Middle frontal gyrus (tissue), 1 donor: ENCODE measurements at regions not wholly inside any gene's neighbourhood (a gene's known extent, or its start where the extent isn't known, plus 50 kb on each side); places are given as distances from the start of the nearest gene placed in this dataset.
A peak's percentile ranks its signal among the peaks of the same experiment; 100 is the strongest.

Experiments
- DNase-seq: peaks from one replicate; pipeline ENCODE4 v3.0.0-alpha.2; 2015; ENCODE audit warnings: low spot score; ENCODE audit errors: extremely low spot score

GRCh38 chr10:58140691-58141347 is 126.9 kb downstream of the IPMK start:
- no peak for DNase-seq

GRCh38 chr10:58140054-58140453 is 127.6 kb downstream of the IPMK start:
- DNase-seq, result no peak

- peak; percentile 15 for DNase-seq
Observed at GRCh38 chr10:58137813-58138212, 129.9 kb downstream of the IPMK start.

GRCh38 chr10:58115218-58116050 is 152.3 kb downstream of the IPMK start:
- no peak for DNase-seq

GRCh38 chr10:58109731-58110130 is 158.0 kb downstream of the IPMK start:
- no peak for DNase-seq

- DNase-seq, result no peak
Observed at GRCh38 chr10:58107506-58107905, 160.2 kb downstream of the IPMK start.

GRCh38 chr10:58106211-58107035 is 161.3 kb downstream of the IPMK start:
- no peak for DNase-seq

GRCh38 chr10:58104351-58104751 is 163.3 kb downstream of the IPMK start:
- DNase-seq, result no peak

GRCh38 chr10:58102897-58103296 is 164.8 kb downstream of the IPMK start:
- DNase-seq, result no peak

- DNase-seq, result no peak
Observed at GRCh38 chr10:58101682-58102081, 166.0 kb downstream of the IPMK start.

- no peak for DNase-seq
Observed at GRCh38 chr10:58094985-58095718, 172.5 kb downstream of the IPMK start.

- DNase-seq, result no peak
Observed at GRCh38 chr10:58091886-58092285, 175.8 kb downstream of the IPMK start.

- DNase-seq, result no peak
Observed at GRCh38 chr10:58089739-58090138, 178.0 kb downstream of the IPMK start.

- no peak for DNase-seq
Observed at GRCh38 chr10:58087896-58088295, 179.8 kb downstream of the IPMK start.

GRCh38 chr10:58086763-58087150 is 180.9 kb downstream of the IPMK start:
- no peak for DNase-seq

- no peak for DNase-seq
Observed at GRCh38 chr10:58086144-58086762, 181.4 kb downstream of the IPMK start.

GRCh38 chr10:58082248-58082647 is 185.4 kb downstream of the IPMK start:
- DNase-seq, result no peak

- DNase-seq, result no peak
Observed at GRCh38 chr10:58081353-58081752, 186.3 kb downstream of the IPMK start.

GRCh38 chr10:58079461-58079860 is 188.2 kb downstream of the IPMK start:
- DNase-seq, result no peak

- DNase-seq, result no peak
Observed at GRCh38 chr10:58072634-58073033, 195.1 kb downstream of the IPMK start.

GRCh38 chr10:58070956-58071355 is 196.7 kb downstream of the IPMK start:
- no peak for DNase-seq
